Neutrophil (primary cell): ENCODE measurements at regions not wholly inside any gene's neighbourhood (a gene's known extent, or its start where the extent isn't known, plus 50 kb on each side); places are given as distances from the start of the nearest gene placed in this dataset.

ENCODE experiments used
- H3K27ac ChIP-seq: fragments of 200-600 bp; sonication (generic); 2 replicates; pipeline ENCODE4 v1.5.1; 2016; ENCODE audit warnings: mild to moderate bottlenecking, moderate library complexity
- H3K27me3 ChIP-seq: fragments of 200-600 bp; sonication (generic); 2 replicates; pipeline ENCODE4 v1.6.0; 2016; ENCODE audit warnings: mild to moderate bottlenecking
- H3K36me3 ChIP-seq: fragments of 200-600 bp; sonication (generic); 2 replicates; pipeline ENCODE4 v1.5.1; 2017
- H3K4me1 ChIP-seq, 2 experiments: fragments of 200-600 bp in 1 of 2; sonication (generic) in 1 of 2; 1 replicate in 1 of 2; 2 replicates in 1 of 2; pipeline versions ENCODE4 v1.5.1 to v1.6.1; 2013 to 2016; ENCODE audit warnings: low read depth in 1 of 2, low read length in 1 of 2, mild to moderate bottlenecking in 1 of 2, moderate library complexity in 1 of 2; ENCODE audit not compliant: control insufficient read depth in 1 of 2, insufficient read depth in 1 of 2
- H3K4me3 ChIP-seq, 2 experiments: fragments of 200-600 bp in 1 of 2; sonication (generic) in 1 of 2; 1 replicate in 1 of 2; 2 replicates in 1 of 2; pipeline ENCODE4 v1.5.1; 2013 to 2016; ENCODE audit warnings: low read depth in 1 of 2, low read length in 1 of 2, mild to moderate bottlenecking in 1 of 2, moderate library complexity in 1 of 2
- H3K9me3 ChIP-seq: fragments of 200-600 bp; sonication (generic); 2 replicates; pipeline ENCODE4 v1.5.1; 2016
- TF ChIP-seq, protein P1 (sequence below): fragments of 200-600 bp; sonication (generic); IDR thresholded peaks from 2 replicates; pipeline ENCODE4 v1.5.1; 2016; ENCODE audit warnings: antibody characterized with exemption

GRCh38 chr2:21866316-21866715 is 742.5 kb downstream of the TDRD15 start:
- no peaks in the 10 kb centered on the region for H3K4me1 ChIP-seq
- H3K4me3 ChIP-seq, result no peak overlapping the region
- no peak overlapping the region for H3K27ac ChIP-seq
- no peaks in the 10 kb centered on the region for H3K9me3 ChIP-seq
- H3K27me3 ChIP-seq, result no peaks in the 10 kb centered on the region
- TF ChIP-seq, protein P1, sequence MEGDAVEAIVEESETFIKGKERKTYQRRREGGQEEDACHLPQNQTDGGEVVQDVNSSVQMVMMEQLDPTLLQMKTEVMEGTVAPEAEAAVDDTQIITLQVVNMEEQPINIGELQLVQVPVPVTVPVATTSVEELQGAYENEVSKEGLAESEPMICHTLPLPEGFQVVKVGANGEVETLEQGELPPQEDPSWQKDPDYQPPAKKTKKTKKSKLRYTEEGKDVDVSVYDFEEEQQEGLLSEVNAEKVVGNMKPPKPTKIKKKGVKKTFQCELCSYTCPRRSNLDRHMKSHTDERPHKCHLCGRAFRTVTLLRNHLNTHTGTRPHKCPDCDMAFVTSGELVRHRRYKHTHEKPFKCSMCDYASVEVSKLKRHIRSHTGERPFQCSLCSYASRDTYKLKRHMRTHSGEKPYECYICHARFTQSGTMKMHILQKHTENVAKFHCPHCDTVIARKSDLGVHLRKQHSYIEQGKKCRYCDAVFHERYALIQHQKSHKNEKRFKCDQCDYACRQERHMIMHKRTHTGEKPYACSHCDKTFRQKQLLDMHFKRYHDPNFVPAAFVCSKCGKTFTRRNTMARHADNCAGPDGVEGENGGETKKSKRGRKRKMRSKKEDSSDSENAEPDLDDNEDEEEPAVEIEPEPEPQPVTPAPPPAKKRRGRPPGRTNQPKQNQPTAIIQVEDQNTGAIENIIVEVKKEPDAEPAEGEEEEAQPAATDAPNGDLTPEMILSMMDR, result no peak
- no peaks in the 10 kb centered on the region for H3K36me3 ChIP-seq

DNA sequence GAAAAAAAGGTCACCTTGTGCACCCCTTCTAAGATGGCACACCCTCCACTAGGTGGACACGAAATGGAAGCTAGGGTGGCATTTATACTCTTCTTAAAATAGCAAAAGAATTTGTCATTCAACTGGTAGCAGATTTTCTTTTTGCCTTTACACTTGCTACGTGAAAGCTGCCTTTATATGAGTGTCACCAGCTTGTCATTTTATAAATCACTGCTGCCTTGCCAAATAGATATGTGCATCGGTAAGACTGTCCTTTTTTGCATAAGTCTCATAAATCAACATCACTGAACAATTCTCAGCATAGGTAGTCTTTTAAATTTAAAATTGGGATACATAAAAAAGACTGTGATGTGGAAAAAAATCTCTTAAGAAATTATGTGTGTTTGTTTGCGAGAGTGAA is 764.1 kb downstream of the TDRD15 start:
- no peak overlapping the region for H3K4me3 ChIP-seq
- no peak overlapping the region for H3K27ac ChIP-seq
- H3K27me3 ChIP-seq, result no peaks in the 10 kb centered on the region
- H3K36me3 ChIP-seq, result no peaks in the 10 kb centered on the region
- TF ChIP-seq, protein P1, result no peak
- no peaks in the 10 kb centered on the region for H3K9me3 ChIP-seq
- no peaks in the 10 kb centered on the region for H3K4me1 ChIP-seq

GRCh38 chr2:21890041-21890440 is 766.3 kb downstream of the TDRD15 start:
- no peaks in the 10 kb centered on the region for H3K36me3 ChIP-seq
- H3K27ac ChIP-seq, result no peak overlapping the region
- H3K4me1 ChIP-seq, result no peaks in the 10 kb centered on the region
- no peaks in the 10 kb centered on the region for H3K9me3 ChIP-seq
- TF ChIP-seq, protein P1, result no peak
- H3K4me3 ChIP-seq, result no peak overlapping the region
- H3K27me3 ChIP-seq, result no peaks in the 10 kb centered on the region

DNA sequence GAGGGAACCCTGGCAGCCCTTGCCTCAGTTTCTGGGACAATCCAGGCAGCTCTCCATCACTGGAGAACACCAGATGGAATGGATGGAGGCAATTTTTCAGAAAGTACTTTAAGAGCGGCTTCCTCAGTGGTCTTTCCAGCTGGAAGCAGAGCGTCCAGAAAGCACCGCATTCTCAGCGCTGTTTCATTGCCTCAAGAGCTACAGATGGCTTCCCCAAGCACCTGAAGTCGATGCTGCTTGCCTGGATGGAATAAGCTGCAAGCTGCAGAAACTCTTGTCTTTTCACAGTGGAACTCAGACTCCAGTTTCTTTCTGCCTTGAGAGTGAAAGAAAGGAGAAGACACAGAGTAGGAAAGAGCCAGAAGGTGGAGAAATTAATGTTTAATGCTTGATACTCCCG is 766.9 kb downstream of the TDRD15 start:
- H3K27me3 ChIP-seq, result no peaks in the 10 kb centered on the region
- no peaks in the 10 kb centered on the region for H3K9me3 ChIP-seq
- H3K4me1 ChIP-seq, result no peaks in the 10 kb centered on the region
- H3K4me3 ChIP-seq, result no peak overlapping the region
- H3K36me3 ChIP-seq, result no peaks in the 10 kb centered on the region
- H3K27ac ChIP-seq, result no peak overlapping the region
- TF ChIP-seq, protein P1, result no peak

DNA sequence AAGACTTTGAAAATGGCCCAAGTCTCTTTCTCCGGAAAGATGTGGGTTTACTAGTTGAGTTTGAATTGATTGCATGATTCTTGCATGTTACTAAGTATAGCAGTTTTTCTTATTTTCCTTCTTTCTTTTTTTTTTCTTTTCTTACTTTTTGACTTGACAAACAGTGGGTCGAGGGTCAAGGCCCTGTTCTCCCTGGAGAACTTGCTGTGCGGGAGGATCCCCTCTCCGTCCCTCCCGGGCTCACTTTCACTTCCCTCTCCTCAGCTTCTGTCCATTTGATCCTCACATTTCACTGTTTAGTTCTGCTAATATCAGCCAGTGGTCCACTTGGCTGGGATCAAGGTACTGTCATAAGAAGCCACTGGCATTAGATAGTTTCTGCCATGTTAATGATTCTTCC is 767.4 kb downstream of the TDRD15 start:
- Histone ChIP-seq H3K27ac (no peak overlapping the region), H3K9me3 (no peaks in the 10 kb centered on the region), H3K27me3 (no peaks in the 10 kb centered on the region), H3K4me1 (no peaks in the 10 kb centered on the region), H3K4me3 (no peak overlapping the region), H3K36me3 (no peaks in the 10 kb centered on the region)
- TF ChIP-seq, protein P1, result no peak

GRCh38 chr2:21892140-21892539 is 768.4 kb downstream of the TDRD15 start:
- no peaks in the 10 kb centered on the region for H3K9me3 ChIP-seq
- H3K27me3 ChIP-seq, result no peaks in the 10 kb centered on the region

More at GRCh38 chr2:21892140-21892539, 768.4 kb downstream of the TDRD15 start:
- Histone ChIP-seq H3K27ac (no peak overlapping the region), H3K4me3 (no peak overlapping the region), H3K36me3 (no peaks in the 10 kb centered on the region), H3K4me1 (no peaks in the 10 kb centered on the region)
- TF ChIP-seq, protein P1, result no peak
